ENCODE measurements at regions not wholly inside any gene's neighbourhood (a gene's known extent, or its start where the extent isn't known, plus 50 kb on each side); places are given as distances from the start of the nearest gene placed in this dataset.

GRCh38 chr13:62631619-62632018 is 1216.0 kb upstream of the PCDH20 start:
- Mint-ChIP-seq H3K27ac (ENCODE audit: unreplicated experiment) (no peak overlapping the region), H3K36me3 (ENCODE audit: low read depth) (no peaks in the 10 kb centered on the region), H3K4me1 (ENCODE audit: low read depth) (no peaks in the 10 kb centered on the region), H3K4me3 (ENCODE audit: unreplicated experiment) (no peak overlapping the region), H3K9me3 (ENCODE audit: low read depth) (peaks cover 12% of the 10 kb centered on the region), H3K27me3 (ENCODE audit: low read depth) (no peaks in the 10 kb centered on the region)
- DNase-seq (ENCODE audit: low spot score) = no peak
- no peak for TF ChIP-seq CTCF (IDR thresholded peaks at IDR 0.05)

- no peak overlapping the region for H3K4me3 Mint-ChIP-seq (ENCODE audit: unreplicated experiment)
Observed at GRCh38 chr13:62631124-62631523, 1215.5 kb upstream of the PCDH20 start.

GRCh38 chr13:62629618-62630017 is 1214.0 kb upstream of the PCDH20 start:
- Mint-ChIP-seq H3K4me3 (ENCODE audit: unreplicated experiment) (no peak overlapping the region), H3K36me3 (ENCODE audit: low read depth) (no peaks in the 10 kb centered on the region), H3K9me3 (ENCODE audit: low read depth) (peaks cover 4% of the 10 kb centered on the region), H3K27me3 (ENCODE audit: low read depth) (no peaks in the 10 kb centered on the region), H3K27ac (ENCODE audit: unreplicated experiment) (no peak overlapping the region), H3K4me1 (ENCODE audit: low read depth) (no peaks in the 10 kb centered on the region)
- TF ChIP-seq CTCF (IDR thresholded peaks at IDR 0.05) = no peak
- no peak for DNase-seq (ENCODE audit: low spot score)

More at GRCh38 chr13:62631124-62631523, 1215.5 kb upstream of the PCDH20 start:
- no peak overlapping the region for H3K27ac Mint-ChIP-seq (ENCODE audit: unreplicated experiment)
- DNase-seq (ENCODE audit: low spot score) = no peak
- no peaks in the 10 kb centered on the region for H3K4me1 Mint-ChIP-seq (ENCODE audit: low read depth)
- H3K27me3 Mint-ChIP-seq (ENCODE audit: low read depth) = no peaks in the 10 kb centered on the region
- no peaks in the 10 kb centered on the region for H3K36me3 Mint-ChIP-seq (ENCODE audit: low read depth)
- no peak for TF ChIP-seq CTCF (IDR thresholded peaks at IDR 0.05)
- peaks cover 12% of the 10 kb centered on the region for H3K9me3 Mint-ChIP-seq (ENCODE audit: low read depth)

GRCh38 chr13:62627226-62627625 is 1211.6 kb upstream of the PCDH20 start:
- H3K9me3 Mint-ChIP-seq (ENCODE audit: low read depth) = no peaks in the 10 kb centered on the region
- H3K36me3 Mint-ChIP-seq (ENCODE audit: low read depth) = no peaks in the 10 kb centered on the region
- no peak overlapping the region for H3K4me3 Mint-ChIP-seq (ENCODE audit: unreplicated experiment)
- no peaks in the 10 kb centered on the region for H3K4me1 Mint-ChIP-seq (ENCODE audit: low read depth)
- no peaks in the 10 kb centered on the region for H3K27me3 Mint-ChIP-seq (ENCODE audit: low read depth)
- no peak for TF ChIP-seq CTCF (IDR thresholded peaks at IDR 0.05)
- no peak overlapping the region for H3K27ac Mint-ChIP-seq (ENCODE audit: unreplicated experiment)
- no peak for DNase-seq (ENCODE audit: low spot score)

- Mint-ChIP-seq H3K36me3 (ENCODE audit: low read depth) (no peaks in the 10 kb centered on the region), H3K27me3 (ENCODE audit: low read depth) (no peaks in the 10 kb centered on the region), H3K27ac (ENCODE audit: unreplicated experiment) (no peak overlapping the region), H3K4me1 (ENCODE audit: low read depth) (no peaks in the 10 kb centered on the region), H3K9me3 (ENCODE audit: low read depth) (peaks cover under 1% of the 10 kb centered on the region), H3K4me3 (ENCODE audit: unreplicated experiment) (no peak overlapping the region)
- no peak for DNase-seq (ENCODE audit: low spot score)
- TF ChIP-seq CTCF (IDR thresholded peaks at IDR 0.05) = peak; percentile 39
Observed at GRCh38 chr13:62626771-62627170, 1211.1 kb upstream of the PCDH20 start.
